ENCODE measurements at regions not wholly inside any gene's neighbourhood (a gene's known extent, or its start where the extent isn't known, plus 50 kb on each side); places are given as distances from the start of the nearest gene placed in this dataset.

DNA sequence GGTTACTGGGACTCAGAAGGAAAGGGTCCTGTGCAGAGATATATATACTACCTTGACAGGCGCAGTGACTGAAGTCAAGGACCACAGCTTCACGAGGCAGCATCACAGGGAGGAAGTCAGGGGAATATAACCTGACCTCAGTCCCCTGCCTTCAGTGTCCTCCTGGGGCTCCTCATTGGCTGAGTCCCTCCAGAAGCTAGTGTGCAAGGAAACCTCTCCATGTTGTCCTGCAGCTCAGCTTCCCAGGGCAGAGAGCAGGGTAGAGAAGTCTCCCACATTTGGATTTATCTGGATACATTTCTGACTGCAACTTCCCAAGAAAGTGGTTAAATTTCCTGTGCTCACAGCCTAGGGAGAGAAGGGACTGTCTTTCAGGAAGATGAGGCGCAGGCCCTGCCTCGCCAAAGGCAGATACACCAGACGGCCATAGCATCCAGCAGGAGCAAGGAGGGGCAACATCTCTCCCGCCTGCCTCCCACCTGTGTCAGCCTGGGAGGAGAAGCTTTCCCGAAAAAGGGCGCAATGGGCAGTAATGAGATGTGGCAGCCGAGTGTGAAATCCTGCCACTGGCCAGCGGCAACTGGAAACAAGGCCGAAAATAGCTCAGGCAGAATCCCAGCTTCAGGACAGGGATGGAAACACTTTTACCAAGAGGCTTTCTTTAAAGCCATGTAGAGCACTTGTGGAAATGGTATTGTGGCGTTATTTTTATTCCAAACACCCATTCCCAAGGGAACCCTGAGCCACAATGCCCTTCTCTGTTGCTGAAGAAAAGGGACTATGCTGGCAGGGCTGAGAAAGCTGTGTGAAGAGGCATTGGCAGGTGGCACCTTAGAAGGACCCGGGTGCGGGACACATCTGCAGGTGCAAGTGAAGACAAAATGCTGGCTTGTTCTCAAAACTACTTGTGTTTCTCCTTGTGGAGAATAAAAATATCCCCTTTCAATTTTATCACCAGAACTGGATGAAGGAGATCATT, 54.9 kb upstream of the HIF1A start:
- TF ChIP-seq Cebpa-rat (IDR thresholded peaks at IDR 0.05): no peak
- Histone ChIP-seq H3K4me1 (peaks cover 24% of the 10 kb centered on the region), H4K20me1 (no peaks in the 10 kb centered on the region), H3K27me3 (no peaks in the 10 kb centered on the region), H3K36me3 (no peaks in the 10 kb centered on the region), H3K4me2 (peak overlapping the region; percentile 51), H3K27ac (no peak overlapping the region), H3K9ac (no peak overlapping the region), H3K4me3 (no peak overlapping the region), H3K9me3 (no peaks in the 10 kb centered on the region)

DNA sequence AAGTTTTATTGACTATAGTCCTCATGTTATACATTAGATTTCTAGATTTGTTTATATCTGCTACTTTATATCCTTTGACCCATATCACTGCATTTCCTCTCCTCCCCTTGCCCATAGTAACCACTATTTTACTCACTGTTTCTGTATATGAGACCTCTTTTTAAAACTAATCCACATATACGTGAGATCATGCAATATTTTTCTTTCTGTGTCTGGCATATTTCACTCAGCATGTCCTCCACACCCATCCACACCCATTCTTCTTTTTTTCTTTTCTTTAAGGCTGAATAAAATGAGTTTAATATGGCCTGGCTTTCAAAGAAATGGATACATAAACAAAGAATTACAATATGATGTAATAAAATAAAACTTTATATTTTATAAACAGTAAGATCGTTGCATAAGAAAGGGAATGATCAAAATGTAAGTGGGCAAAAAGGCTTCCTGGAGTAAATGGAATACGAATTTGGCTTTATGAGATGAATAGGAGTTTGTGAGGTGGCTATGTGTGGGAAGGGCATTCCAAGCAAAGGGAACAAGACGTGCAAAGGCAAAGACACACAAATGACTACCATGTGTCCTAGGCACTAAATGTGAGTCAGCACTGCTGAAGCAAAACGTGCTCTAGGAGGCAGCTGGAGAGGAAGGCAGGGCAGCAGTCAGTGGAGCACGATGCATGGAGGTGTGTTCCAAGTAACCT, 53.2 kb upstream of the HIF1A start:
- no peaks in the 10 kb centered on the region for H3K9me3 ChIP-seq
- H3K9ac ChIP-seq: no peak overlapping the region
- peaks cover 24% of the 10 kb centered on the region for H3K4me1 ChIP-seq
- H3K36me3 ChIP-seq: no peaks in the 10 kb centered on the region
- no peak overlapping the region for H3K4me3 ChIP-seq
- no peak overlapping the region for H3K4me2 ChIP-seq
- no peaks in the 10 kb centered on the region for H4K20me1 ChIP-seq
- H3K27me3 ChIP-seq: no peaks in the 10 kb centered on the region
- no peak for TF ChIP-seq Cebpa-rat (IDR thresholded peaks at IDR 0.05)
- H3K27ac ChIP-seq: no peak overlapping the region

DNA sequence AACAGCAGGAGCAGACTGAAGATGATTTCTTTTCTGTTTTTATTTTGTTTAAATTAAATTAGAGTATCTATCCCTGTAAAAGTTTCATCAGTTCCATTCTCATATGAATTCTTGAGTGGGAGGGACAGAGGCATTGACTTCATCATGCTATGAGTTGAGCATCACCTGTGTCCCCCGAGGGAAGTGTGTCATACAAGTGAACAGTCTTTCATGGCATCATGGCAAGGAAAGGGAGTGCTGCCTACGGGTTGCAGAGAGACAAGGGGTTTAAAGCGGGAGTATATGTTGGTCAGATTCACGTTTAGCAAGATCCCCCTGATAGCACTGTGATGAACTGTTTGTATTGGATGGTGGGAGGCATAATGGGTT, 52.7 kb upstream of the HIF1A start:
- Histone ChIP-seq H3K36me3 (no peaks in the 10 kb centered on the region), H3K27me3 (no peaks in the 10 kb centered on the region), H3K9ac (no peak overlapping the region), H3K4me2 (no peak overlapping the region), H4K20me1 (no peaks in the 10 kb centered on the region), H3K27ac (no peak overlapping the region), H3K4me1 (peaks cover 24% of the 10 kb centered on the region), H3K9me3 (no peaks in the 10 kb centered on the region), H3K4me3 (no peak overlapping the region)
- no peak for TF ChIP-seq Cebpa-rat (IDR thresholded peaks at IDR 0.05)

DNA sequence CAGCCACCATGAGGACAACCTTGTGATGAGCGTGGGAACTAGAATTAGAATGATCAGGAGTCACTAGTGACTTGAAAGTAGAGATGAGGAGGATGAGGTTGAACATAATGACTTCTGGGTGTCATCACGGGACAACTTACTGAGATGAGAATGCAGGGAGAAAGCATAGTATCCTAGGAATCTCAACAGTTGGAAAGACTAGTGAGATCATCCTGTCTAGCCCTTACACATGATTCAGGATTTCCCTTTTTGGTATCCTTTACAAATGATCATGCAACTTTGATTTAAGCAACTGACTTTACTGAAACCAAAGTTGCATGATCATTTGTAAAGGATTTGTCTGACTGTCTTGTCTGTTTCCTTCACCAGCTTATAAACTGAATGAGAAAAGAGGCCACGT, 51.8 kb upstream of the HIF1A start:
- Histone ChIP-seq H3K4me1 (peaks cover 24% of the 10 kb centered on the region), H3K36me3 (no peaks in the 10 kb centered on the region), H3K27ac (no peak overlapping the region), H4K20me1 (no peaks in the 10 kb centered on the region), H3K9ac (no peak overlapping the region), H3K9me3 (no peaks in the 10 kb centered on the region), H3K4me2 (no peak overlapping the region), H3K4me3 (no peak overlapping the region), H3K27me3 (no peaks in the 10 kb centered on the region)
- no peak for TF ChIP-seq Cebpa-rat (IDR thresholded peaks at IDR 0.05)

DNA sequence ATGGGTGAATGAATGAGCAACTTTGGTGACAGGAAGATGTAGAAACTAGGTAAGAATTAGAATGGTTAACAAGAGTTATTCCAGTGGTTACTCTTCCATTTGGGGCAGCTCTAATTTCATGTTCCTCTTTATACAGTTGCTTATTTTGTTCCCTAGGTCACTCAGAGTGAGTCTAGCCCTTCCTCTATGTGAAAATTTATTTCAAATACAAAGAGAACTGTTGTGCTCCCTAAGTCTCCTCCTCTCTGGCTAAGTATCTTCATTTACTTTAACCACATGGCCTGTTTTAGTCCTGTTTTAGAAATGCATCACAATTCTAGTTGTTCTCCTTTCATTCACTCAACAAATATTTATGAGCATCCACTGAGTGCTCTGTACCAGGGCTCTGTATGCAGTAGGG, 51.1 kb upstream of the HIF1A start:
- peaks cover 24% of the 10 kb centered on the region for H3K4me1 ChIP-seq
- no peaks in the 10 kb centered on the region for H3K27me3 ChIP-seq
- H3K4me3 ChIP-seq: no peak overlapping the region
- H3K9ac ChIP-seq: no peak overlapping the region
- TF ChIP-seq Cebpa-rat (IDR thresholded peaks at IDR 0.05): no peak
- H3K9me3 ChIP-seq: no peaks in the 10 kb centered on the region
- no peaks in the 10 kb centered on the region for H3K36me3 ChIP-seq
- H3K27ac ChIP-seq: no peak overlapping the region
- H3K4me2 ChIP-seq: no peak overlapping the region
- H4K20me1 ChIP-seq: no peaks in the 10 kb centered on the region

DNA sequence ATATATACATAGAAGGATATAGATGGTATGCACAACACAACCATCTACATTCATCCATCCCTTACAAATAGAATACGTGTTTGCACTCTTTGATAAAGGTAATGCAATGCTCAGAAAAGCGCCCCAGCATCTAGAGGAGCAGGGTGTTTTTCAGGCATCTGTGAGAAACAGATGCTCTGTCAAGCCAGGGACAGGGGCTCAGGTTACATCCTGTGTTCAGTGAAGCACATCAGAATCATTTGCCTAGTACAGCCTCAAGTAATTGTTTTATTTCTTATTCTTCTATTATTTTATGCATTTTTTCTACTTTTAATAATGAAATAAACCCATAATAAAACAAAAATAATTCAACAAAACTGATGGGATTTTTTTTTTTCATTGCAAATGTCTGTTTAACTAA, 50.5 kb upstream of the HIF1A start:
- Histone ChIP-seq H4K20me1 (no peaks in the 10 kb centered on the region), H3K36me3 (no peaks in the 10 kb centered on the region), H3K27ac (no peak overlapping the region), H3K9me3 (no peaks in the 10 kb centered on the region), H3K4me2 (no peak overlapping the region), H3K9ac (no peak overlapping the region), H3K27me3 (no peaks in the 10 kb centered on the region), H3K4me3 (no peak overlapping the region), H3K4me1 (peaks cover 24% of the 10 kb centered on the region)
- no peak for TF ChIP-seq Cebpa-rat (IDR thresholded peaks at IDR 0.05)

DNA sequence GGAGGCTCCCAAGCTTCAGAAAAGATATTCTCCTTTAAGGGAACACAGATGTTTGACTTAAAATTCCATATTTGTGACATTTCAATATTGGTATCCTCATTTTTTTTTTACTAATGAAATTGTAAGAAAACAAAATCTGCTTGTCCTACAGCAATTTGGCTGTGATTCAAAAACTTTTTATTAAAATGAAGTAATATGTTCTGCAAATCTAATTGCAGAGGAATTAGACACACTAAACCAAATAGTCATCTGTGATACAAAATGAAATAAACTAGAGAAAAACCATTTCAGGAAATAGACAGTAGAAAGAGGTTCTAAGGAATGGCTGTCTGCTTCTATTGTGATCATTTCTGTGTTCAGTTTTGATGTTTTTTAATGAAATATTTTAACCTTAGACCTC, 50.1 kb upstream of the HIF1A start:
- no peak for TF ChIP-seq Cebpa-rat (IDR thresholded peaks at IDR 0.05)

More for the DNA sequence above, 50.1 kb upstream of the HIF1A start:
- no peak overlapping the region for H3K9ac ChIP-seq
- H3K9me3 ChIP-seq: no peaks in the 10 kb centered on the region
- no peaks in the 10 kb centered on the region for H4K20me1 ChIP-seq
- H3K27ac ChIP-seq: no peak overlapping the region
- H3K36me3 ChIP-seq: no peaks in the 10 kb centered on the region
- H3K4me2 ChIP-seq: no peak overlapping the region
- H3K4me1 ChIP-seq: peaks cover 20% of the 10 kb centered on the region
- no peaks in the 10 kb centered on the region for H3K27me3 ChIP-seq
- no peak overlapping the region for H3K4me3 ChIP-seq
